T-helper 1 cell treated with Interleukin-12 subunit alpha and Interleukin-12 subunit beta and Interleukin-4 antibody, amounts not matched to agents 30 ng/mL and 1 ng/mL, for 36 hours (primary cell): ENCODE measurements at regions not wholly inside any gene's neighbourhood (a gene's known extent, or its start where the extent isn't known, plus 50 kb on each side); places are given as distances from the start of the nearest gene placed in this dataset.

Experiments used
- intact Hi-C: fragments of 100-400 bp; cut with micrococcal nuclease; formaldehyde crosslinking; loops from one replicate; pipeline ENCODE4 v1.15.1; 2024

- intact Hi-C loops, result no loop called here
Observed at GRCh38 chr18:78144669-78145068, 834.9 kb upstream of the SALL3 start.

- intact Hi-C loops, result no loop called here
Observed at GRCh38 chr18:78145096-78145495, 834.5 kb upstream of the SALL3 start.

- intact Hi-C loops, result no loop called here
Observed at GRCh38 chr18:78146136-78147085, 833.2 kb upstream of the SALL3 start.

GRCh38 chr18:78150590-78150989 is 829.0 kb upstream of the SALL3 start:
- intact Hi-C loops, result no loop called here

GRCh38 chr18:78151234-78151633 is 828.4 kb upstream of the SALL3 start:
- intact Hi-C loops, result no loop called here

GRCh38 chr18:78151948-78152725 is 827.5 kb upstream of the SALL3 start:
- intact Hi-C loops, result no loop called here

GRCh38 chr18:78153362-78153761 is 826.3 kb upstream of the SALL3 start:
- intact Hi-C loops, result no loop called here

GRCh38 chr18:78154444-78154843 is 825.2 kb upstream of the SALL3 start:
- intact Hi-C loops, result no loop called here

- intact Hi-C loops, result no loop called here
Observed at GRCh38 chr18:78154853-78155252, 824.8 kb upstream of the SALL3 start.

GRCh38 chr18:78156466-78156865 is 823.2 kb upstream of the SALL3 start:
- intact Hi-C loops, result loop anchor here (1.0 kb wide), 1 partner anchor 12 kb away; no protein-coding TSS in a partner anchor

- intact Hi-C loops, result no loop called here
Observed at GRCh38 chr18:78158943-78159342, 820.7 kb upstream of the SALL3 start.

GRCh38 chr18:78159397-78159796 is 820.2 kb upstream of the SALL3 start:
- intact Hi-C loops, result no loop called here

GRCh38 chr18:78160961-78161656 is 818.5 kb upstream of the SALL3 start:
- intact Hi-C loops, result no loop called here

GRCh38 chr18:78165525-78165924 is 814.1 kb upstream of the SALL3 start:
- intact Hi-C loops, result no loop called here

GRCh38 chr18:78168526-78168925 is 811.1 kb upstream of the SALL3 start:
- intact Hi-C loops, result loop anchor here (1.0 kb wide), 1 partner anchor 12 kb away; no protein-coding TSS in a partner anchor

- intact Hi-C loops, result no loop called here
Observed at GRCh38 chr18:78169174-78169864, 810.3 kb upstream of the SALL3 start.

- intact Hi-C loops, result no loop called here
Observed at GRCh38 chr18:78171954-78172353, 807.7 kb upstream of the SALL3 start.

GRCh38 chr18:78174737-78175136 is 804.9 kb upstream of the SALL3 start:
- intact Hi-C loops, result no loop called here

GRCh38 chr18:78178812-78179211 is 800.8 kb upstream of the SALL3 start:
- intact Hi-C loops, result no loop called here

GRCh38 chr18:78180741-78181140 is 798.9 kb upstream of the SALL3 start:
- intact Hi-C loops, result no loop called here

GRCh38 chr18:78183815-78184214 is 795.8 kb upstream of the SALL3 start:
- intact Hi-C loops, result no loop called here
